ENCODE measurements at regions not wholly inside any gene's neighbourhood (a gene's known extent, or its start where the extent isn't known, plus 50 kb on each side); places are given as distances from the start of the nearest gene placed in this dataset.
"Not testable (repeated sequence)": the region's sequence is repeated elsewhere in the genome, so short reads cannot be mapped to it uniquely, and the experiment has no call there.

GRCh38 chr13:24931450-24932251 is 164.3 kb upstream of the PABPC3 start:
- no peak for DNase-seq (ENCODE audit: extremely low read depth in 1 of 2, low read depth in 1 of 2)

DNA sequence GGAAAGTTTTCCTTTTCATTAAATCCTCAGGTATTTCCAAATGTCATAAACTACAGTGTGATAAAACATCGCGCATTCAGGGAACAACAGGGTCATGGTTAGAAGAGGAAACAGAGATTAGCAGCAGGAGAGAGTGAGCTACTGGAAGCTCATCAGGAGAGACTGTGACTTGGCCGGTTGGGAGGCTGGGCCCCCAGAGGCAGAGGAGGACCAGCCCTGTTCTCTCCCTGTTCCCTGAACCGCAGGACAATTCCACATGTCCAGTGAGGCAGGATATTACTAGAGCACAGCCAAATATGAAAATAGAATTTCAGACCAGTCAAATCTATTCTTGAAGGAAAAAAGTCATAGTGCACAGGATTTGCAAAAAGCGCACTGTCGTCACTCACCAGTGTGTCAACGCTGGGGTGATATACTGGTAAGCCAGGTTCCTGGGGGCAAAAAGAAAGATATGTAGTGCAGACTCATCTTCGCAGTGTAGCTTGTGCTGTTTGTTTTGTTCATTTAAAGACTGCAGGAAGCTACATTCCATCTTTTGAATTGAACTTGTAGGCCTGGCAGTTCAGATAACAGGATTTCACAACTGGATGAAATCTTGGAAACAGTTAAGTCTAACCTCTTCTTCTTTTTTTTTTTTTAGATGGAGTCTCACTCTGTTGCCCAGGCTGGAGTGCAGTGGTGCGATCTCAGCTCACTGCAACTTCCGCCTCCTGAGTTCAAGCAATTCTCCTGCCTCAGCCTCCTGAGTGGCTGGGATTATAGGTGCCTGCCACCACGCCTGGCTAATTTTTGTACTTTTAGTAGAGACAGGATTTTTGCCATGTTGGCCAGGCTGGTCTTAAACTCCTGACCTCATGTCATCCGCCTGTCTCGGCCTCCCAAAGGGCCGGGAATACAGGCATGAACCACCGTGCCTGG is 162.6 kb upstream of the PABPC3 start:
- not testable (repeated sequence) for DNase-seq (ENCODE audit: extremely low read depth in 1 of 2, low read depth in 1 of 2)

DNA sequence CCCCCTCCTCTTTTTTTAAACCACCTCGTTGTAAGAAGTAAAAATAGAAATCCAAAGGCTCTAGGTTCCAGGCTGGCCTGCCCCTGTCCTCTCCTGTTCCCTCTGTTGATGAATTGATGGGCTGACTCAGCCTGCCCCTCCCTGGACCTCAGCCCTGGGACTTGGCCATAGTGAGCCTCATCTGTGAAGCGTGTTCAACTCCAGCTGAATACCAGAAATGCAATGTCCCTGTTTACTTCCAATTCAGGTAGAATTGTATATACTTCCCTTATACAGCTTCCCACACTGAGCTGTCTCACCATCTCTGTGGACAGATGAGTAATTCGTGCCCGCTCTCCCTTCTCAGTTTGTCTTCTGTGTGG is 161.9 kb upstream of the PABPC3 start:
- not testable (repeated sequence) for DNase-seq (ENCODE audit: extremely low read depth in 1 of 2, low read depth in 1 of 2)

DNA sequence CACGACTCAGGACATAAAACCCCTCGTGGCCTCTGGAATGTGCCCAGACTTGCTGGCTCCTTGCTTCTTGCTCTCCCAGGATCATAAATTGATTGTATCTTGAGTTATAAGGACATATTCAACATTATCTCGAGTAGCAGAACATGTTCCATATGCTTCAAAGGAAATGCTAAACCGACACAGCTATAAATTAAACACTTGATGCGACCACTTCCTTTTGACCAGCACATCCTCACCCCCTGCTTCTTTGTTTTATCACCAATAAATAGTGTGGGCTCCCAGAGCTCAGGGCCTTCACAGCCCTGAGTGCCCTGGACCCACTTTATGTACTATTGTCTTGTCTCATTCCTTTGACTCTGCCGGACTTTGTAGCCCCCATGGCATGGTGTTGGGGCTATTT is 157.0 kb upstream of the PABPC3 start:
- DNase-seq (ENCODE audit: extremely low read depth in 1 of 2, low read depth in 1 of 2) = no peak

DNA sequence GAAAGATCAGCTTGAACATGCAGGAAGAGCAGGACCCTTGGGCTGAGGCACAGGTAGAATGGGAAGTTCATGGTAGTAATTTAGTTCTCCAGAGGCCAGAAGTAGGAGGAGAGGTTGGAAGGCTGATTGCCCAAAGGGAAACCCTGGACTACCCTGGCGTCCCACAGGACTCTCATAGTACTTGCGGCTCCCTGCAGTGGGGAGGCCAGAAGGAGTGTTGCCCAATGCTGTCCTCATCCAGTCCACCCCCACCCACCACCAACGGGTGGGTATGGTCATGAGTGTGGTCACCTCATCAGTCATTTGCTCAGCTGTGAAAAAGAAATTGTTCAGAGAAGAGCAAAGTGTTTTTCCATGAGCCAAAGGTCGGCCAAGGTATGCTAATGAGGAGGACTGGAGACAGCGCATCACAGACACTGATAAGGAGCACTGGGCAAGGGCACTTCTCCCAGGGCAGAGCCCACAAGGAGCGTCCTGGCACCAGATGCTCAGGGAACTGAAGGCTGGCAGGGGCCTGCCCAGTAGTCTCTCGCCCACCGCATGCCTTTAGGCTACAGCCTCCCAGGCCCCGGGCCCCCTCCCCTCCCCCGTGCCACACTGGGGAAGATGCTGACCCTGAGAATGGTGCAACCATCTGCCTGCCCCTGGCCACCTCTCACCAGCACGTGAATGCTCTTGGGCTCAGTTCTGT is 154.8 kb upstream of the PABPC3 start:
- not testable (repeated sequence) for DNase-seq (ENCODE audit: extremely low read depth in 1 of 2, low read depth in 1 of 2)

DNA sequence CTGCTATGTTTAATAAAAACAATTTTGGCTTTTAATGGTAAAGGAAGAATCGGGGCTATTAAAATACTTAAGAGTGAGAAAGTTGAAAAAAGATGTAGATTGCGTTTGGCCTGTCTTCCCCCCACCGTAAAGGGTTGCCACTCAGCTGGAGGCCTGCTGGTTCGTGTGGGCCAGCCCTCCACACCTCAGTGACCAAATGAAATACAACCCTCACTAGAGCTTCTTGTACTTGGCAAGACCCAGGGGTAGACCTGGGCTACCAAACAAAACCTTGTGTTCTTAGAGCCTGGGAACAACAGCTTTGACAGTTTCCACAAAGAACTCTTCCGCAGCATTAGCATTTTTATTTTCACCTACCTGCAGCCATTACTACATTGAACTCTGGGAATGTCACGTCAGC is 152.8 kb upstream of the PABPC3 start:
- DNase-seq (ENCODE audit: extremely low read depth in 1 of 2, low read depth in 1 of 2) = no peak

DNA sequence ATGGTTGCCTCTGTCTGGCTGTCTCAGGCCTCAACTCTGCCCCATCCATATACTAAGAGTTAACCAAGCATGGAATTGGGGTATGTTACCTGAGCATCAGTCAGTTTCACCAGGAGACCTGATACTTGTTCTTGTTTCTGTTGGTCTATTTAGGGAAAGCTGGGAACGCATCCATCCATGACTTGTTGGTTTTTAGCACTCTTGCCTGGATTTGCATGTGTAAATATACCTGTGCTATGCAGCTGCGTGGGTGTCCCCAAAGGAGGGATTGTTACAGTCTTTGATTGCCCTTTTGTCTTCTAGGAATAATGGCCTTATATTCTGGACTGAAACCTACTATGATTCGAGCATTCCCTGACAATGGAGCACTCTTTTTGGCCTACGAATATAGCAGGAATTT is 151.9 kb upstream of the PABPC3 start:
- not testable (repeated sequence) for DNase-seq (ENCODE audit: extremely low read depth in 1 of 2, low read depth in 1 of 2)

DNA sequence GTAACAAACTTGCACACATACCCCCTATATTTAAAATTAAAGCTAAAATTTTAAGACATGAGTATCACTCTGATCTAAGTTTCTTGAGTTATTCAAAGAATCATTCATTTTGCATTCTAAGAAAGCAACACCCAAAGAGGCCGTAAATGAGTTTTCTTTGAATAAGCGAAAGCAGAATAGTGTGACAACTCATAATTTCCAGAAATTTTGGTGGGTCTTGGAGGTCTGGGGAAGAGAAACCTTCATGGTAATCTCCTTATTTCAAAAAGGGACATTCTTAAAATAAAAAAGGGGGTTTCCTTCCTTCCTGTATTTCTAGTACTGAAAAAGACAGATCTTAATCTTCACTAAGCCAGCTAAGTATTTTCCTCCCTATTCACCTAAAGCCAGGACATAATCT is 147.0 kb upstream of the PABPC3 start:
- not testable (repeated sequence) for DNase-seq (ENCODE audit: extremely low read depth in 1 of 2, low read depth in 1 of 2)

DNA sequence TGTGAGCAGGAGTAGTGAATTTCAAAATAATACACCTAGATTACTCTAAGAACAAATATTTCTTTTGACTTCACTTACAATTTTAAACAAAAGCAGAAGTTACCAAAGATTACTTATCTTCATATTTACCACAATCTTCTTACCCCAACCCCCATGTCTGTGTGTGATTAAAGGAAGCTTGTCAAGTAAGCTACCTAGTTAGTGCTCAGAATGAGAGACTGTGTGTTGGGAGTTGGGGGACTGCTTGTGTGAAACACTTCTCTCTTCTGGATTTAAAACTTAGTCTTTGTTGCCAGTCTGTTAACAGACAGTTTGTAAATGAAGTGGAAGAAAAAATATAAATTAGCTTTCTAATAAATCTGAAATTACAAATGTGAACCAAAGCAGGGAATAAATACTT is 145.3 kb upstream of the PABPC3 start:
- not testable (repeated sequence) for DNase-seq (ENCODE audit: extremely low read depth in 1 of 2, low read depth in 1 of 2)

DNA sequence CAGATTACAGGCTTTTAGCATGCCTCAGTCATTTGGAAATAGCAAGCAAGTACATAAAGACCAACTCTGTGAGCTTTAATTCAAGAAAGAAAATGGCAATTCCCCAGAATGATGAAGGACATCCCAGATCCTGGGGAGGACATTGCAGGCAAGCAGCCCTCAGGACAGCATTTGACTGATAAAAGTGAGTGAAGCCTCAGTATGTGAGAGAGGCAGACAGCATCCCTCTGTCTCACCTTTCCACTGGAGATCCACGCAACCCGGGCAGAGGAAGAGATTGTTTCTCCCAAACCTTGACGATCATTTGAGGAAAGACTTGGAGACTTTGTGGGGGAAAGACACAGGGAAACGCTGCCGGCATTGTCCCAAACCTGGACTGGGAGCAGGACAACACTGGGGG is 128.0 kb upstream of the PABPC3 start:
- DNase-seq (ENCODE audit: extremely low read depth in 1 of 2, low read depth in 1 of 2) = not testable (repeated sequence)

DNA sequence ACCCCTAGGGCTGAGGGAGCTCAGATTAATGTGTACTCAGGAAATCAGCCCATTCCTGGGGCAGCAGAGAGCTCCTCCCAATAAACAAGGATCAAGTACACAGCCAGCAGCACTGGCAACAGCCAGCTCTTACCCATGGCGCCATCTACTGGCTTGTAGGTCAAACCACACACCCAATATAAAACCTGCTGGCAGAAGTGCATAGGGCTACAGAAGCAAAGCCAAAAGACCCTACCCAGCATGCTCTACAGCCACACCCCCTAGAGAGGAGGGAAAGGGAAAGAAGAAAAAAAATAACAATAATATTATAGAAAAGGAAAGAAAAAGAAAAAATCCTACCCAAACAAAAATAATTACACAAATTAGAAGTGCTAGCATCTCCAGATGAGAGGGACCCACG is 127.5 kb upstream of the PABPC3 start:
- not testable (repeated sequence) for DNase-seq (ENCODE audit: extremely low read depth in 1 of 2, low read depth in 1 of 2)

DNA sequence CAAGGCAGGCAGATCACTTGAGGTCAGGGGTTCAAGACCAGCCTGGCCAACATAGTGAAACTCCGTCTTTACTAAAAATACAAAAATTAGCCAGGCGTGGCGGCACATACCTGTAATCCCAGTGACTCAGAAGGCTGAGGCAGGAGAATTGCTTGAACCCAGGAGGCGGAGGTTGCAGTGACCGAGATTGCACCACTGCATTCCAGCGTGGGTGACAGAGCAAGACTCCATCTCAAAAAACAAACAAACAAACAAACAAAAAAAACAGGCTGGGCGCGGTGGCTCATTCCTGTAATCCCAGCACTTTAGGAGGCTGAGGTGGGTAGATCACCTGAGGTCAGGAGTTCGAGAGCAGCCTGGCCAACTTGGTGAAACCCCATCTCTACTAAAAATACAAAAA is 122.8 kb upstream of the PABPC3 start:
- DNase-seq (ENCODE audit: extremely low read depth in 1 of 2, low read depth in 1 of 2) = not testable (repeated sequence)

DNA sequence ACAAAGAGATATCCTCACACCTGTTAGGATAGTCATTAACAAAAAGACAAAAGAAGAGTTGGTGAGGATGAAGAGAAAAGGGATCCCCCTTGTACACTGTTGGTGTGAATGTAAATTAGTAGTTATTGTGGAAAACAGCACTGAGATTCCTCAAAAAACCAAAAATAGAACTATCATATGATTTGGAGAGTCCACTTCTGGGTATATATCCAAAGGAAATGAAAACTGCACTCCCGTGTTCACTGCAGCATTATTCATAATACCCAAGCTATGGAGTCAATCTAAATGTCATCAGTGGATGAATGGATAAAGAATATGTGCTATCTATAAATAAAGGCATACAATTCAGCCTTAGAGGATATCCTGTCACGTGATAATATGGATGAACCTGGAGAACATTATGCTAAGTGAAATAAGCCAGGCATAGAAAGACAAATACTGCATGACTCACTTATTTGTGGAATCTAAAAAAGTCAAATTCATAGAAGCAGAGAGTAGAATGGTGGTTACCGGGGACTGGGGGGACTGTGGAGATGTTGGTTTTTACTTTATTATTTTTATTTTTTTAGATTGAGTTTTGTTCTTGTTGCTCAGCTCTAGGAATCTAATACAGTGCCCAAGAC is 114.6 kb upstream of the PABPC3 start:
- DNase-seq (ENCODE audit: extremely low read depth in 1 of 2, low read depth in 1 of 2) = not testable (repeated sequence)

- no peak for DNase-seq (ENCODE audit: extremely low read depth in 1 of 2, low read depth in 1 of 2)
These were observed 113.5 kb upstream of the PABPC3 start for GRCh38 chr13:24982333-24982999.

- no peak for DNase-seq (ENCODE audit: extremely low read depth in 1 of 2, low read depth in 1 of 2)
These were observed 112.8 kb upstream of the PABPC3 start for GRCh38 chr13:24983094-24983493.

DNA sequence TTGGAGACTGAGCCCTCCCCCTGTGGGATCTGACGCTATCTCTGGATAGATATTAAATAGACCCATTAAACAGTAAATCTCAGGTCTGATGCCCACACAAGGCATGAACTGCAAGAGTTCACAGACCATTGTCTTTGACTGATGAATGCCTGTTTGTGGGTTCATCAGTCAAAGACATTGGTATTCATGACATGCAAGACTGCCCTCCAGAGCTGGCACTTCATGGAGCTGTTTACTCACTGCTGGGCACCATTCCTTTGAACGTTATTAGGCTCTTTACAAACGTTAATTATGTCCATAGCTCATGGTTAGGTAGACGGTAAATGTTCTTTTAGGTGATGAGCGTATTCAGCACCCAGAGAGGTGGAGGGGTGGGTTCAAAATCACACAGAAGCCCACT is 111.8 kb upstream of the PABPC3 start:
- DNase-seq (ENCODE audit: extremely low read depth in 1 of 2, low read depth in 1 of 2) = no peak

DNA sequence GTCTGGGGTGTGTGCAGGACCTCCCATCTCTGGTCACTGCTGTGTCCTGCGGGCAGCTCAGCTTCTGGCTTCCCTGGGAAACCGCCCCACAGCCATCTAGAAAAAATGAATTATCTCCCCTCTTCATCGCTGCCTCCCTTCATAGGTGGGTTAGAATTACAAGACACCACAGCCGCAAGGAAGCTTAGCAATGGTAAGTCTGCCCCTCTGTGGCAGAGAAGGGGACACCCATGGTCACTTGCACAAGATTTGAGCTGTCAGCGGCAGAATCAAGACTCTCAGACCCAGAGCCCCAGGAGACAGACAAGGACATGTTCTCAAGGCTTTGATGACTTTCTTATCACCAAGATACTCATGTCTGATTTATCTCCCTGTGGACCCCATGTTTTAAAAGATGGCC is 110.8 kb upstream of the PABPC3 start:
- DNase-seq (ENCODE audit: extremely low read depth in 1 of 2, low read depth in 1 of 2) = no peak

DNA sequence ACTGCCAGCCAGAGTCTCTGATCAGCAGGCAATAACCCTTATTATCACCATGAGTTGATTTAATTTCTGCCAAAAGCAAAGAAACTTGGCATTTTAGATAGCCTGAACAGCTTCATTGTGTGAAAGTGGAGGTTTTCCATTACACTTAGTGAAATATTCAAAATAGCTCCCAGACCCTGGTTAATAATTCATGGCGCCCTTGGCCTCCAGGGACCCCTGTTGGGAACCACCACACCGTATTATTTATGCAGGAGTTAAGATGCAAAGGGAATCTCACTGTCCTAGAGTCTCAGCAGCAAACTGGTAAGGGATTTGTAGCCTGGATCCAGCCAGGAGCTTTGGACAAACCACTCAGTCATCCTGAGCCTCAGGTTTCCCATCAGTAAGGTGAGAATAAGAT is 110.0 kb upstream of the PABPC3 start:
- no peak for DNase-seq (ENCODE audit: extremely low read depth in 1 of 2, low read depth in 1 of 2)

DNA sequence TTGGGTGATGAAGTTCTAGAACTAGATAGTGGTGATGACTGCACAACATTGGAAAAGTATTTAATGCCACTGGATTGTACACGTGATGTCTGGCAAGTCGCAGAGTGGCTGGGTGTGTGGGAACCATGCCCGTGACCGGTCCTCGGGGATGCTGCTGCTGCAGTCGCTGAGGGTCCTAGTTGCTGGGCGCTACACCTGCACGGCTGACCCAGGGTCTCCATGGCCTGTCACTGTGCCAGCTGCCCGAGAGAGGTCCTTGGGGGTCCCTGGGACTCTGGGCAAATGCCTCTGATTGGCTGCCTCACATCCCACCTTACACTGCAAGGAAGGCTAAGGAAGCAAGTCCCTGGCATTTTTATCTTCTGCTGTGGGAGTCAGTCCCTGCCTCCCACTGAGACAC is 109.1 kb upstream of the PABPC3 start:
- no peak for DNase-seq (ENCODE audit: extremely low read depth in 1 of 2, low read depth in 1 of 2)

DNA sequence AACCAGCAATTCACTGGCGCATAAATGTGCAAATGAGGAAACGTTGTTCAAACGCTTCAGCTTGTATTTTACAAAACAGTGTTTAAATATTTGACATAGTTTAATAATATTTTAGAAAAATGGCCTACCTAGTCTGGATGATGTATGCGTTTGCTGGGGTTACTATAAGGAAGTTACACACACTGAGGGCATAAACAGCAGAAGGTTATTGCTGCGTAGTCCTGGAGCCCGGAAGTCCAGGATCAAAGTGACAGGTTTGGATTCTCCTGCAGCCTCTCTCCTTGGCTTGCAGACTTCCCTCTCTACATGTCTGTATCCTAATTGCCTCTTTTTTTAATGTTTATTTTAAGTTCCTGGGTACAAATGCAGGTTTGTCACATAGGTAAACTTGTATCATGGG is 106.0 kb upstream of the PABPC3 start:
- DNase-seq (ENCODE audit: extremely low read depth in 1 of 2, low read depth in 1 of 2) = not testable (repeated sequence)
